Panc1 (cell line): ENCODE measurements at regions not wholly inside any gene's neighbourhood (a gene's known extent, or its start where the extent isn't known, plus 50 kb on each side); places are given as distances from the start of the nearest gene placed in this dataset.

Experiments
- ATAC-seq: fragments of 200-7000 bp; cut with Tn5 transposase; 2 replicates; pipeline ENCODE4 v1.9.1; 2020; ENCODE audit warnings: mild to moderate bottlenecking, moderate library complexity
- BruUV-seq: library from RNA; stranded (reverse); fragments of 400-500 nt; replicated peaks from 2 replicates; lab custom pipeline; 2021; lab: Mats Ljungman, UMichigan
- CTCF ChIA-PET: fragments of 300-600 bp; sonication (Branson Sonifier 250); formaldehyde crosslinking; loops from one replicate; lab custom pipeline; 2022; ENCODE audit warnings: antibody characterized with exemption; lab: Charles Lee
- POLR2A ChIA-PET: fragments of 300-600 bp; sonication (Branson Sonifier 250); formaldehyde crosslinking; loops from one replicate; lab custom pipeline; 2022; ENCODE audit warnings: antibody characterized with exemption; lab: Charles Lee
- DNase-seq: peaks from one replicate; pipeline ENCODE4 v3.0.0-alpha.2; 2010; ENCODE audit warnings: low read depth, low spot score
- H3K27ac ChIP-seq: 2 replicates; pipeline ENCODE4 v1.5.1; 2011; ENCODE audit warnings: mild to moderate bottlenecking, low read length, inconsistent platforms
- H3K27me3 ChIP-seq: fragments of 200-500 bp; sonication (Bioruptor generic); 2 replicates; pipeline ENCODE4 v1.6.0; 2014; ENCODE audit warnings: low read length, inconsistent platforms; ENCODE audit not compliant: control insufficient read depth, insufficient read depth
- H3K36me3 ChIP-seq: fragments of 200-500 bp; sonication (Bioruptor generic); 2 replicates; pipeline ENCODE4 v1.5.1; 2014; ENCODE audit warnings: inconsistent platforms, mild to moderate bottlenecking, low read length, moderate library complexity; ENCODE audit not compliant: control insufficient read depth, insufficient read depth
- H3K4me1 ChIP-seq: 2 replicates; pipeline ENCODE4 v1.5.1; 2011; ENCODE audit warnings: inconsistent platforms, mild to moderate bottlenecking, low read length, moderate library complexity; ENCODE audit not compliant: control insufficient read depth, insufficient read depth
- H3K4me3 ChIP-seq, 2 experiments: 2 replicates each; pipeline ENCODE4 v1.5.1; 2011 to 2012; ENCODE audit warnings: low read depth in 2 of 2, low read length in 2 of 2, mild to moderate bottlenecking in 2 of 2, inconsistent platforms in 1 of 2, moderate library complexity in 1 of 2
- H3K9me3 ChIP-seq: fragments of 200-500 bp; sonication (Bioruptor generic); 2 replicates; pipeline ENCODE4 v1.5.1; 2014; ENCODE audit warnings: low read depth, mild to moderate bottlenecking, inconsistent platforms, low read length, moderate library complexity; ENCODE audit not compliant: control insufficient read depth, insufficient read depth
- POLR2AphosphoS5 ChIP-seq: IDR thresholded peaks from 2 replicates; pipeline ENCODE4 v1.6.1; 2012; ENCODE audit warnings: mild to moderate bottlenecking, low read depth, low read length, moderate library complexity
- SIN3A ChIP-seq: IDR thresholded peaks from 2 replicates; pipeline ENCODE4 v1.6.1; 2012; ENCODE audit warnings: low read depth, mild to moderate bottlenecking, low read length, moderate library complexity, borderline replicate concordance; ENCODE audit not compliant: insufficient read depth
- TCF7L2 ChIP-seq: IDR thresholded peaks from 2 replicates; pipeline ENCODE4 v1.6.1; 2011; ENCODE audit warnings: mild to moderate bottlenecking, low read depth, low read length, inconsistent platforms
- in situ Hi-C: cut with HindIII; loops from 2 replicates; pipeline ENCODE4 v1.10.0; 2016; ENCODE audit warnings: low sequenced_read_pairs, low pct_unique_long_range_greater_than_20kb
- intact Hi-C: fragments of 100-400 bp; cut with micrococcal nuclease; formaldehyde crosslinking; loops from one replicate; pipeline ENCODE4 v1.10.0; 2022; ENCODE audit not compliant: unreplicated experiment
- TF ChIP-seq, protein P1 (sequence below), 2 experiments: IDR thresholded peaks; 2 replicates each; pipeline ENCODE4 v1.6.1; 2011 to 2012; ENCODE audit warnings: low read depth in 2 of 2, control low read depth in 1 of 2, low read length in 1 of 2, mild to moderate bottlenecking in 1 of 2, moderate library complexity in 1 of 2; ENCODE audit not compliant: insufficient read depth in 1 of 2
- TF ChIP-seq, protein P2 (sequence below): fragments of 450-650 bp; IDR thresholded peaks from 2 replicates; pipeline ENCODE4 v1.5.1; 2017; ENCODE audit warnings: mild to moderate bottlenecking

DNA sequence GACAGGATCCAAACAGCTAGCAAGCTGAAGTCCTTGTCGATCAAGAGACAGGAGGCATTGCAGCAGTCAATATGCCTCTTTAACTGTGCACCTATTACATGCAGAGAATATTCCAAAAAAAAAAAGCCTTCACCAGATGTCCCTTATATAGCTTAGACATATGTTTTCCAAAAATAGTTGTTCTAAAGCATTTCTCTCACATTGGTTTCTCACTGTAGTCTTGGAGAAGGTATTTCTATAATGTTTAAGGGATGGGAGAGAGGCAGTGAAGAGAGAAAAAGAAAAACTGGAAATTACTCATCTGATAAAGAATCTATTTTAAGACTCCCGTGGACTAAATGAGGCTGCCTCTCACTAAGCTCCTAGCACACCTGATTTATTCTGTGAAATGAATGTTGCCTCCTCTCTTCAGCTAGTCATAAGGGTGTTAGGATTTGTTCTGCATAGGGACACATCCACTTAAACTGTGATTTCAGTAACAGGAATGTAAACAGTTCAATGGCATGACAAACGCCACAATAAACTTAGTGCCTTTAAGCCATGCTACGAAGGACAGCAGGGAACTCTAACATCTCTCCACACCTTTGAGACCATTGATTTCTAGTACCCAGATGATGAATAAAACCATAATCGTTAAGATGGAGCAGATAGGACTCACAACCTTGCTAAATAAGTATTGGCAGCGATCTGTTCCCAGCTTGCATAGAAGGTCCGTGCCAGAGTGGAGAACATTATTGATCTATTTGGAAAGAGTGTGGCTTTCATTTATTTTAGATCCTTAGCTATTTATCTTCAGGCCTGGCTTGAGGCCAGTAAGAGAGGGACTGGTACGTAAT lies 98.6 kb upstream of the NCK2 start:
- in situ Hi-C loops (no loop called here), intact Hi-C loops (no loop called here)
- ChIA-PET CTCF (interaction anchor here (0.6 kb wide), 1 partner anchor 10 kb away, joined by 3 read pairs; no protein-coding TSS in a partner anchor), POLR2A (no interaction called here)
- Histone ChIP-seq H3K9me3 (no peaks in the 10 kb centered on the region; the same call in 1 of the 2 replicates), H3K36me3 (no peaks in the 10 kb centered on the region), H3K27ac (no peak overlapping the region), H3K27me3 (no peaks in the 10 kb centered on the region), H3K4me1 (peaks cover 6% of the 10 kb centered on the region), H3K4me3 (no peak overlapping the region)
- ATAC-seq (no peak), DNase-seq (no peak)
- BruUV-seq: no TSS peak
- TF ChIP-seq TCF7L2 (no peak), POLR2AphosphoS5 (no peak), SIN3A (no peak)
- TF ChIP-seq, protein P1, sequence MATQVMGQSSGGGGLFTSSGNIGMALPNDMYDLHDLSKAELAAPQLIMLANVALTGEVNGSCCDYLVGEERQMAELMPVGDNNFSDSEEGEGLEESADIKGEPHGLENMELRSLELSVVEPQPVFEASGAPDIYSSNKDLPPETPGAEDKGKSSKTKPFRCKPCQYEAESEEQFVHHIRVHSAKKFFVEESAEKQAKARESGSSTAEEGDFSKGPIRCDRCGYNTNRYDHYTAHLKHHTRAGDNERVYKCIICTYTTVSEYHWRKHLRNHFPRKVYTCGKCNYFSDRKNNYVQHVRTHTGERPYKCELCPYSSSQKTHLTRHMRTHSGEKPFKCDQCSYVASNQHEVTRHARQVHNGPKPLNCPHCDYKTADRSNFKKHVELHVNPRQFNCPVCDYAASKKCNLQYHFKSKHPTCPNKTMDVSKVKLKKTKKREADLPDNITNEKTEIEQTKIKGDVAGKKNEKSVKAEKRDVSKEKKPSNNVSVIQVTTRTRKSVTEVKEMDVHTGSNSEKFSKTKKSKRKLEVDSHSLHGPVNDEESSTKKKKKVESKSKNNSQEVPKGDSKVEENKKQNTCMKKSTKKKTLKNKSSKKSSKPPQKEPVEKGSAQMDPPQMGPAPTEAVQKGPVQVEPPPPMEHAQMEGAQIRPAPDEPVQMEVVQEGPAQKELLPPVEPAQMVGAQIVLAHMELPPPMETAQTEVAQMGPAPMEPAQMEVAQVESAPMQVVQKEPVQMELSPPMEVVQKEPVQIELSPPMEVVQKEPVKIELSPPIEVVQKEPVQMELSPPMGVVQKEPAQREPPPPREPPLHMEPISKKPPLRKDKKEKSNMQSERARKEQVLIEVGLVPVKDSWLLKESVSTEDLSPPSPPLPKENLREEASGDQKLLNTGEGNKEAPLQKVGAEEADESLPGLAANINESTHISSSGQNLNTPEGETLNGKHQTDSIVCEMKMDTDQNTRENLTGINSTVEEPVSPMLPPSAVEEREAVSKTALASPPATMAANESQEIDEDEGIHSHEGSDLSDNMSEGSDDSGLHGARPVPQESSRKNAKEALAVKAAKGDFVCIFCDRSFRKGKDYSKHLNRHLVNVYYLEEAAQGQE (IDR thresholded peaks at IDR 0.05; ENCODE audit: insufficient read depth in 1 of 2, low read depth in 2 of 2, low read length in 1 of 2): no peak
- TF ChIP-seq, protein P2, sequence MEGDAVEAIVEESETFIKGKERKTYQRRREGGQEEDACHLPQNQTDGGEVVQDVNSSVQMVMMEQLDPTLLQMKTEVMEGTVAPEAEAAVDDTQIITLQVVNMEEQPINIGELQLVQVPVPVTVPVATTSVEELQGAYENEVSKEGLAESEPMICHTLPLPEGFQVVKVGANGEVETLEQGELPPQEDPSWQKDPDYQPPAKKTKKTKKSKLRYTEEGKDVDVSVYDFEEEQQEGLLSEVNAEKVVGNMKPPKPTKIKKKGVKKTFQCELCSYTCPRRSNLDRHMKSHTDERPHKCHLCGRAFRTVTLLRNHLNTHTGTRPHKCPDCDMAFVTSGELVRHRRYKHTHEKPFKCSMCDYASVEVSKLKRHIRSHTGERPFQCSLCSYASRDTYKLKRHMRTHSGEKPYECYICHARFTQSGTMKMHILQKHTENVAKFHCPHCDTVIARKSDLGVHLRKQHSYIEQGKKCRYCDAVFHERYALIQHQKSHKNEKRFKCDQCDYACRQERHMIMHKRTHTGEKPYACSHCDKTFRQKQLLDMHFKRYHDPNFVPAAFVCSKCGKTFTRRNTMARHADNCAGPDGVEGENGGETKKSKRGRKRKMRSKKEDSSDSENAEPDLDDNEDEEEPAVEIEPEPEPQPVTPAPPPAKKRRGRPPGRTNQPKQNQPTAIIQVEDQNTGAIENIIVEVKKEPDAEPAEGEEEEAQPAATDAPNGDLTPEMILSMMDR: no peak

DNA sequence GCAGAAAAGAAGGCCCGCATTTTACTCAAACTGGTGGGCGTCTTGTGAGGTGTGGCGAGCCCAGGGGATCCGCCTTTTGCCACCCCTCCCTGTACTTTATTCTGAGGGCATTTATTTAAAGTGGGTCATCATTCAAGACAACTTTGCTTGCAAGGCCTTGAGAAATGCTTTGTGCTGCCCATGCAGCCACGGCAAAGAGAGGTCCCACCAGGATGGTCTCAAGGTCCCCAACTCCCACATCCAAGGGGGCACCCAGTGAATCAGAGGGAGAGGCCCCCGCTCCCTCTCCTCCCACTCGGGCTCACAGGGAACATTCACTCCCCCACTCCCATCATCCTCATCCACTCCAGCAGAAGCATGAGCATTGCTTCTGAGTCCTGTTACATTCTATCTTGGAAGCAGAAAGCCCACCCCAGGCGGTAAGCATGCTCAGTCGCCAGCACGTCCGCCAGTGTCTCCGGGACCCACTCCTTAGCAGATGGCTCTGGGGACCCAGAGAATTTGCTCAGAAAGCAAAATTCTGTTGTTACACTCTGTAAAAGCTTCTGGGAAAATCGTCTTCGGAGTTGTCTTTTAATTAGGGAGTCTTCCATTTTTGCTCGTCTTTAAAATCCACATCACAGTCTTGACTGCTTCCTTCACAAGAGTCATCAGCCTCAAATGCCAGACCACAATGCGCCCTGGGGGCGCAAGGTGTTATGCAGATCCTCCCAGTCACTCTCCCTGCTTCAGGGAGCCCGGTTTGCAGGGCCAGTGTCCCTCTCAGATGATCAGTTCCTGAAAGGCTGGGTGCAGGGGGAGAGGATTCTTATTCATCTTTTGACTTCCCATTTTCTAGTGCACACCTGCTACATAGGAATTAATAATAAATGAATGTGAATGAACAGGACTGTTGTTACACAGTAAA lies 99.4 kb upstream of the NCK2 start:
- H3K9me3 ChIP-seq: no peaks in the 10 kb centered on the region
- ChIA-PET POLR2A (no interaction called here), CTCF (no interaction called here)
- ATAC-seq: no peak
- intact Hi-C loops: no loop called here
- TF ChIP-seq, protein P2: no peak
- no peak for TF ChIP-seq TCF7L2
- no peak for TF ChIP-seq POLR2AphosphoS5
- TF ChIP-seq, protein P1 (IDR thresholded peaks at IDR 0.05; ENCODE audit: insufficient read depth in 1 of 2, low read depth in 2 of 2, low read length in 1 of 2): no peak
- no peak for TF ChIP-seq SIN3A
- H3K27me3 ChIP-seq: no peaks in the 10 kb centered on the region
- no TSS peak for BruUV-seq
- H3K36me3 ChIP-seq: no peaks in the 10 kb centered on the region
- peaks cover 6% of the 10 kb centered on the region for H3K4me1 ChIP-seq
- no peak overlapping the region for H3K27ac ChIP-seq
- no peak for DNase-seq
- in situ Hi-C loops: no loop called here
- H3K4me3 ChIP-seq: no peak overlapping the region
